GM23338 (cell line): ENCODE measurements at regions not wholly inside any gene's neighbourhood (a gene's known extent, or its start where the extent isn't known, plus 50 kb on each side); places are given as distances from the start of the nearest gene placed in this dataset.

Source experiments
- ATAC-seq: fragments of 200-7000 bp; cut with Tn5 transposase; 3 replicates; pipeline ENCODE4 v1.9.1; 2020
- DNase-seq: peaks from one replicate; pipeline ENCODE4 v3.0.0-alpha.2; 2015; ENCODE audit warnings: low spot score
- H2AFZ ChIP-seq: fragments of 200-600 bp; sonication (generic); 2 replicates; pipeline ENCODE4 v1.8.0; 2016; ENCODE audit warnings: antibody characterized with exemption, mild to moderate bottlenecking, moderate library complexity
- H3F3A ChIP-seq: fragments of 200-600 bp; sonication (generic); replicated peaks from 2 replicates; pipeline ENCODE4 v1.8.0; 2017; ENCODE audit warnings: antibody characterized with exemption, mixed run types, low read depth
- H3K27ac ChIP-seq: fragments of 200-600 bp; sonication (generic); 2 replicates; pipeline ENCODE4 v1.6.1; 2016; ENCODE audit warnings: low read depth
- H3K27me3 ChIP-seq: fragments of 200-600 bp; sonication (generic); 2 replicates; pipeline ENCODE4 v1.8.0; 2016; ENCODE audit warnings: mild to moderate bottlenecking, mixed run types, moderate library complexity; ENCODE audit not compliant: insufficient read depth
- H3K36me3 ChIP-seq: fragments of 200-600 bp; sonication (generic); 2 replicates; pipeline ENCODE4 v1.8.0; 2016; ENCODE audit warnings: mild to moderate bottlenecking; ENCODE audit not compliant: insufficient read depth
- H3K4me1 ChIP-seq: fragments of 200-600 bp; sonication (generic); 2 replicates; pipeline ENCODE4 v1.8.0; 2016; ENCODE audit warnings: mild to moderate bottlenecking, moderate library complexity; ENCODE audit not compliant: insufficient read depth
- H3K4me2 ChIP-seq: fragments of 200-600 bp; sonication (generic); 2 replicates; pipeline ENCODE4 v1.7.1; 2017; ENCODE audit warnings: mixed run types
- H3K4me3 ChIP-seq: fragments of 200-600 bp; sonication (generic); 2 replicates; pipeline ENCODE4 v1.6.1; 2016; ENCODE audit warnings: mixed run types
- H3K79me2 ChIP-seq: fragments of 200-600 bp; sonication (generic); replicated peaks from 2 replicates; pipeline ENCODE4 v1.8.0; 2017; ENCODE audit warnings: mild to moderate bottlenecking; ENCODE audit not compliant: insufficient read depth
- H3K9me2 ChIP-seq: fragments of 200-600 bp; sonication (generic); 2 replicates; pipeline ENCODE4 v1.8.0; 2017; ENCODE audit not compliant: insufficient read depth
- H4K20me1 ChIP-seq: fragments of 200-600 bp; sonication (generic); replicated peaks from 2 replicates; pipeline ENCODE4 v1.8.0; 2017; ENCODE audit warnings: mild to moderate bottlenecking; ENCODE audit not compliant: insufficient read depth
- H3K27ac Mint-ChIP-seq: 2 replicates; pipeline ENCODE4 v1.8.0; 2020; ENCODE audit warnings: inconsistent platforms, mild to moderate bottlenecking, moderate library complexity, mixed read lengths
- H3K27me3 Mint-ChIP-seq: 3 replicates; pipeline ENCODE4 v1.8.0; 2022; ENCODE audit warnings: low read depth, mild to moderate bottlenecking, moderate library complexity, mixed read lengths, inconsistent platforms; ENCODE audit not compliant: insufficient read depth, poor library complexity
- H3K36me3 Mint-ChIP-seq: 3 replicates; pipeline ENCODE4 v1.8.0; 2021; ENCODE audit warnings: low read depth, mild to moderate bottlenecking, inconsistent platforms, moderate library complexity, mixed read lengths
- H3K4me1 Mint-ChIP-seq: 3 replicates; pipeline ENCODE4 v1.8.0; 2020; ENCODE audit warnings: mild to moderate bottlenecking, inconsistent platforms, mixed read lengths
- H3K4me3 Mint-ChIP-seq: 3 replicates; pipeline ENCODE4 v1.8.0; 2021; ENCODE audit warnings: moderate library complexity, mild to moderate bottlenecking, inconsistent platforms, mixed read lengths
- H3K9me3 Mint-ChIP-seq: 3 replicates; pipeline ENCODE4 v1.8.0; 2020; ENCODE audit warnings: moderate library complexity, mild to moderate bottlenecking, inconsistent platforms, mixed read lengths
- CREB1 ChIP-seq: fragments of 250-450 bp; sonication (Bioruptor Pico); IDR thresholded peaks from 2 replicates; pipeline ENCODE4 v1.5.0; 2020; ENCODE audit warnings: low read depth, mild to moderate bottlenecking, moderate library complexity
- CTCF ChIP-seq, 2 experiments: fragments of 200-600 bp in 1 of 2; sonication (generic) in 1 of 2; conservative IDR thresholded peaks; 2 replicates each; pipeline versions ENCODE4 v1.5.1 to v1.6.1; 2016 to 2017; ENCODE audit warnings: antibody characterized with exemption in 2 of 2, low read depth in 2 of 2, mild to moderate bottlenecking in 2 of 2, moderate library complexity in 1 of 2
- ETS1 ChIP-seq: IDR thresholded peaks from 2 replicates; pipeline ENCODE4 v1.6.1; 2016; ENCODE audit warnings: antibody characterized with exemption
- EZH2 ChIP-seq: fragments of 200-600 bp; sonication (generic); IDR thresholded peaks from one replicate; pipeline ENCODE4 v1.8.0; 2017; ENCODE audit warnings: antibody characterized with exemption, mild to moderate bottlenecking, low read depth; ENCODE audit not compliant: unreplicated experiment
- EZH2phosphoT487 ChIP-seq: fragments of 200-600 bp; sonication (generic); IDR thresholded peaks from one replicate; pipeline ENCODE4 v1.8.1; 2018; ENCODE audit warnings: antibody characterized with exemption; ENCODE audit not compliant: unreplicated experiment
- JUNB ChIP-seq: IDR thresholded peaks from one replicate; pipeline ENCODE4 v1.6.1; 2016; ENCODE audit warnings: antibody characterized with exemption; ENCODE audit not compliant: unreplicated experiment
- NANOG ChIP-seq: IDR thresholded peaks from 2 replicates; pipeline ENCODE4 v1.6.1; 2016; ENCODE audit warnings: antibody characterized with exemption, borderline replicate concordance
- POLR2AphosphoS5 ChIP-seq: IDR thresholded peaks from 2 replicates; pipeline ENCODE4 v1.6.1; 2016; ENCODE audit warnings: antibody characterized with exemption, low read depth
- REST ChIP-seq: IDR thresholded peaks from one replicate; pipeline ENCODE4 v1.6.1; 2018; ENCODE audit warnings: antibody characterized with exemption; ENCODE audit not compliant: unreplicated experiment
- STAT1 ChIP-seq: IDR thresholded peaks from one replicate; pipeline ENCODE4 v1.6.1; 2016; ENCODE audit warnings: antibody characterized with exemption; ENCODE audit not compliant: unreplicated experiment
- ZNF114 ChIP-seq: fragments of 250-450 bp; sonication (Bioruptor Pico); IDR thresholded peaks from 2 replicates; pipeline ENCODE4 v1.5.0; 2020; ENCODE audit warnings: mild to moderate bottlenecking, moderate library complexity
- ZNF331 ChIP-seq: fragments of 250-450 bp; sonication (Bioruptor Pico); IDR thresholded peaks from 2 replicates; pipeline ENCODE4 v1.5.0; 2020; ENCODE audit warnings: low read depth, mild to moderate bottlenecking, moderate library complexity
- ZNF462 ChIP-seq: fragments of 250-450 bp; sonication (Bioruptor Pico); IDR thresholded peaks from 2 replicates; pipeline ENCODE4 v1.5.0; 2020; ENCODE audit warnings: mild to moderate bottlenecking, moderate library complexity

GRCh38 chr10:52390388-52390787 is 76.3 kb downstream of the DKK1 start:
- no peak overlapping the region for H3K27ac Mint-ChIP-seq
- no peaks in the 10 kb centered on the region for H3K27me3 Mint-ChIP-seq
- no peak for TF ChIP-seq JUNB
- TF ChIP-seq EZH2phosphoT487 = no peak
- no peak for TF ChIP-seq STAT1
- TF ChIP-seq CREB1 (CRISPR knock-in tag) = no peak
- no peak for TF ChIP-seq REST
- TF ChIP-seq ZNF462 (CRISPR knock-in tag) = no peak
- TF ChIP-seq ZNF331 (CRISPR knock-in tag) = no peak
- no peak for TF ChIP-seq EZH2
- no peak for TF ChIP-seq ETS1
- TF ChIP-seq ZNF114 (CRISPR knock-in tag) = no peak
- no peak for TF ChIP-seq NANOG
- TF ChIP-seq POLR2AphosphoS5 = no peak
- TF ChIP-seq CTCF (conservative IDR thresholded peaks at IDR 0.05; ENCODE audit: low read depth in 2 of 2) = no peak
- H3K4me2 ChIP-seq = no peak overlapping the region
- H3K36me3 Mint-ChIP-seq = no peaks in the 10 kb centered on the region
- no peak overlapping the region for H3K4me3 Mint-ChIP-seq
- no peak overlapping the region for H2AFZ ChIP-seq
- H3K79me2 ChIP-seq = no peaks in the 10 kb centered on the region
- no peaks in the 10 kb centered on the region for H3K36me3 ChIP-seq
- H3K27me3 ChIP-seq = no peaks in the 10 kb centered on the region
- H3K4me1 Mint-ChIP-seq = peaks cover 2% of the 10 kb centered on the region; the same call in 1 of the 3 replicates
- no peak overlapping the region for H3K27ac ChIP-seq
- no peaks in the 10 kb centered on the region for H3K9me2 ChIP-seq
- DNase-seq = no peak
- no peak overlapping the region for H3K4me3 ChIP-seq
- no peaks in the 10 kb centered on the region for H3K4me1 ChIP-seq
- no peaks in the 10 kb centered on the region for H3K9me3 Mint-ChIP-seq
- ATAC-seq = no peak
- no peaks in the 10 kb centered on the region for H3F3A ChIP-seq
- no peaks in the 10 kb centered on the region for H4K20me1 ChIP-seq
